Fibroblast of lung (primary cell): ENCODE measurements at regions not wholly inside any gene's neighbourhood (a gene's known extent, or its start where the extent isn't known, plus 50 kb on each side); places are given as distances from the start of the nearest gene placed in this dataset.

Experiments used
- DNase-seq, 2 donors: peaks; one replicate each; pipeline versions ENCODE4 v3.0.0 to v3.0.0-alpha.2; 2010; ENCODE audit warnings: low read depth in 2 of 2
- H2AFZ ChIP-seq: 2 replicates; pipeline ENCODE4 v1.5.1; 2012; ENCODE audit warnings: low read length, control low read depth, inconsistent platforms
- H3K27ac ChIP-seq: 2 replicates; pipeline ENCODE4 v1.5.1; 2011; ENCODE audit warnings: low read length, control low read depth; ENCODE audit not compliant: insufficient read depth
- H3K27me3 ChIP-seq: 2 replicates; pipeline ENCODE4 v1.5.1; 2011; ENCODE audit warnings: mild to moderate bottlenecking, low read length; ENCODE audit not compliant: control insufficient read depth, insufficient read depth
- H3K36me3 ChIP-seq: 2 replicates; pipeline ENCODE4 v1.5.1; 2011; ENCODE audit warnings: low read length; ENCODE audit not compliant: control insufficient read depth, insufficient read depth
- H3K4me1 ChIP-seq: 2 replicates; pipeline ENCODE4 v1.5.1; 2011; ENCODE audit warnings: low read length; ENCODE audit not compliant: control insufficient read depth, insufficient read depth; ENCODE audit errors: extremely low read depth
- H3K4me2 ChIP-seq: 2 replicates; pipeline ENCODE4 v1.5.1; 2011; ENCODE audit warnings: low read length, control low read depth; ENCODE audit not compliant: insufficient read depth; ENCODE audit errors: extremely low read depth
- H3K4me3 ChIP-seq, 4 experiments: fragments of 200-600 bp in 1 of 4; sonication (generic) in 1 of 4; replicated peaks in 1 of 4; 2 replicates each; pipeline ENCODE4 v1.5.1; 2011 to 2016; ENCODE audit warnings: low read length in 4 of 4, low read depth in 3 of 4, mild to moderate bottlenecking in 3 of 4, control low read depth in 2 of 4, inconsistent platforms in 1 of 4, mixed read lengths in 1 of 4; ENCODE audit not compliant: insufficient read depth in 1 of 4; ENCODE audit errors: control extremely low read depth in 1 of 4
- H3K79me2 ChIP-seq: 2 replicates; pipeline ENCODE4 v1.5.1; 2012; ENCODE audit warnings: mild to moderate bottlenecking, low read length, inconsistent platforms; ENCODE audit not compliant: control insufficient read depth, insufficient read depth
- H3K9ac ChIP-seq: 2 replicates; pipeline ENCODE4 v1.5.1; 2011; ENCODE audit warnings: mild to moderate bottlenecking, low read length, control low read depth; ENCODE audit not compliant: insufficient read depth
- H3K9me3 ChIP-seq: 2 replicates; pipeline ENCODE4 v1.5.1; 2012; ENCODE audit warnings: low read depth, low read length; ENCODE audit not compliant: control insufficient read depth, insufficient read depth
- H4K20me1 ChIP-seq: 2 replicates; pipeline ENCODE4 v1.5.1; 2011; ENCODE audit warnings: low read length; ENCODE audit not compliant: control insufficient read depth, insufficient read depth; ENCODE audit errors: extremely low read depth
- EZH2 ChIP-seq: IDR thresholded peaks from 2 replicates; pipeline ENCODE4 v1.5.1; 2012; ENCODE audit warnings: low read length, control low read depth, mild to moderate bottlenecking; ENCODE audit errors: missing control alignments
- TF ChIP-seq, protein P1 (sequence below), 2 donors: IDR thresholded peaks in 1 of 2; conservative IDR thresholded peaks in 1 of 2; 1 replicate in 1 of 2; 2 replicates in 1 of 2; pipeline ENCODE4 v1.5.1; 2011 to 2012; ENCODE audit warnings: low read length in 2 of 2, control low read depth in 1 of 2, inconsistent platforms in 1 of 2, low read depth in 1 of 2, mild to moderate bottlenecking in 1 of 2

DNA sequence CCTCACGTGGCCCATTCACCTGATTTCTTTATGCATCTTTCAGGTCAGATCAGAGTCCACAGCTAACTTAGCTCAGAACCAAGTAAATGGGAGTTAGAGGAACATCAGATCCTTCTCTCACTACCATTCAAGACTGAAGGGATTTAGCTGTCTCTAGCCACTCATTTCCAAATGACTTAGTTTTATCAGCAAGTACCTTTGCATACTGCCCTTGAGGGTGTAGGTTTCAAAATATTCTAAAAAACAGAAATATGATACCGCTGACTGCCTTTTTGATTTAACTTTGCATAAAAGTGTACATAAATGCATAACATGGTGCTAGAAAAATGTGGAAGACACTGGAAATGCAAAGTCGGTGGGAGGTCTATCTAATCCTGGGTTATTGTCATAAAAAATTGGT, 500.6 kb upstream of the CHORDC1 start:
- TF ChIP-seq, protein P1, sequence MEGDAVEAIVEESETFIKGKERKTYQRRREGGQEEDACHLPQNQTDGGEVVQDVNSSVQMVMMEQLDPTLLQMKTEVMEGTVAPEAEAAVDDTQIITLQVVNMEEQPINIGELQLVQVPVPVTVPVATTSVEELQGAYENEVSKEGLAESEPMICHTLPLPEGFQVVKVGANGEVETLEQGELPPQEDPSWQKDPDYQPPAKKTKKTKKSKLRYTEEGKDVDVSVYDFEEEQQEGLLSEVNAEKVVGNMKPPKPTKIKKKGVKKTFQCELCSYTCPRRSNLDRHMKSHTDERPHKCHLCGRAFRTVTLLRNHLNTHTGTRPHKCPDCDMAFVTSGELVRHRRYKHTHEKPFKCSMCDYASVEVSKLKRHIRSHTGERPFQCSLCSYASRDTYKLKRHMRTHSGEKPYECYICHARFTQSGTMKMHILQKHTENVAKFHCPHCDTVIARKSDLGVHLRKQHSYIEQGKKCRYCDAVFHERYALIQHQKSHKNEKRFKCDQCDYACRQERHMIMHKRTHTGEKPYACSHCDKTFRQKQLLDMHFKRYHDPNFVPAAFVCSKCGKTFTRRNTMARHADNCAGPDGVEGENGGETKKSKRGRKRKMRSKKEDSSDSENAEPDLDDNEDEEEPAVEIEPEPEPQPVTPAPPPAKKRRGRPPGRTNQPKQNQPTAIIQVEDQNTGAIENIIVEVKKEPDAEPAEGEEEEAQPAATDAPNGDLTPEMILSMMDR (conservative IDR thresholded peaks at IDR 0.05 in 1 of 2, IDR thresholded peaks at IDR 0.05 in 1 of 2; ENCODE audit: low read depth in 1 of 2, low read length in 2 of 2), result no peak
- TF ChIP-seq EZH2, result no peak
- Histone ChIP-seq H3K36me3 (no peaks in the 10 kb centered on the region), H3K4me2 (no peak overlapping the region), H4K20me1 (no peaks in the 10 kb centered on the region), H3K27me3 (no peaks in the 10 kb centered on the region), H3K4me3 (no peak overlapping the region), H3K9ac (no peak overlapping the region), H3K4me1 (no peaks in the 10 kb centered on the region), H3K27ac (no peak overlapping the region), H3K9me3 (no peaks in the 10 kb centered on the region), H2AFZ (no peak overlapping the region), H3K79me2 (no peaks in the 10 kb centered on the region)
- DNase-seq, result no peak

- no peaks in the 10 kb centered on the region for H3K4me1 ChIP-seq
- no peak overlapping the region for H2AFZ ChIP-seq
- DNase-seq, result peak in 1 of 2 donors; percentile 54
- H4K20me1 ChIP-seq, result no peaks in the 10 kb centered on the region
- no peaks in the 10 kb centered on the region for H3K9me3 ChIP-seq
- no peak overlapping the region for H3K9ac ChIP-seq
- no peaks in the 10 kb centered on the region for H3K79me2 ChIP-seq
- H3K27ac ChIP-seq, result no peak overlapping the region
- no peaks in the 10 kb centered on the region for H3K27me3 ChIP-seq
- H3K36me3 ChIP-seq, result no peaks in the 10 kb centered on the region
- H3K4me2 ChIP-seq, result no peak overlapping the region
- no peak overlapping the region for H3K4me3 ChIP-seq
- TF ChIP-seq, protein P1 (conservative IDR thresholded peaks at IDR 0.05 in 1 of 2, IDR thresholded peaks at IDR 0.05 in 1 of 2; ENCODE audit: low read depth in 1 of 2, low read length in 2 of 2), result no peak
- no peak for TF ChIP-seq EZH2
Observed at GRCh38 chr11:90722552-90723190, 499.8 kb upstream of the CHORDC1 start.

DNA sequence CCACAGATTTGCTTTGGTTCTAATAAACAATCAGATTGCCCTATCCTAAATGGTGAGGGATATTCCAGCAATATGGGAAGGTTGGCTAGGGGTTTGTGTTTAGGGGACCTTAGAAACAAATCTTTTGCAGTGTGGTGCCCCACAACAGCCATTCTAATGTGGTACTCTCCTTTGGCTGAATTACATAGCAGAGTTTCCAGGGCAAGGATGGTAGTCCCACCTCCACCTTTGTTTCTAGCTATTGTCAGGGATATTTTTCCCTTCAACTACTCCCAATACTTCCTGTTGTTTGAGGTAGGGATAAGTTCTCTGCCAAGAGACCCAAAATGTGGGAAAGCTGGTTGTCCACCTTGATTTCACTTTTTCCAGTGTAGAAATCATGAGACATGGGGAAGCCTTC, 494.7 kb upstream of the CHORDC1 start:
- Histone ChIP-seq H3K4me3 (no peak overlapping the region), H3K36me3 (no peaks in the 10 kb centered on the region), H3K9me3 (no peaks in the 10 kb centered on the region), H3K9ac (no peak overlapping the region), H3K27ac (no peak overlapping the region), H4K20me1 (no peaks in the 10 kb centered on the region), H2AFZ (no peak overlapping the region), H3K4me2 (no peak overlapping the region), H3K79me2 (no peaks in the 10 kb centered on the region), H3K4me1 (no peaks in the 10 kb centered on the region), H3K27me3 (no peaks in the 10 kb centered on the region)
- DNase-seq, result no peak
- TF ChIP-seq, protein P1 (conservative IDR thresholded peaks at IDR 0.05 in 1 of 2, IDR thresholded peaks at IDR 0.05 in 1 of 2; ENCODE audit: low read depth in 1 of 2, low read length in 2 of 2), result no peak
- TF ChIP-seq EZH2, result no peak
